Ishikawa (cell line): ENCODE measurements at regions not wholly inside any gene's neighbourhood (a gene's known extent, or its start where the extent isn't known, plus 50 kb on each side); places are given as distances from the start of the nearest gene placed in this dataset.

Experiments
- EP300 ChIP-seq: IDR thresholded peaks from 2 replicates; pipeline ENCODE4 v1.6.1; 2012; ENCODE audit warnings: borderline replicate concordance
- NFIC ChIP-seq: IDR thresholded peaks from 2 replicates; pipeline ENCODE4 v1.6.1; 2012
- REST ChIP-seq: IDR thresholded peaks from 2 replicates; pipeline ENCODE4 v1.6.1; 2012; ENCODE audit warnings: low read depth, mild to moderate bottlenecking
- TAF1 ChIP-seq: IDR thresholded peaks from 2 replicates; pipeline ENCODE4 v1.6.1; 2012; ENCODE audit warnings: low read depth, mild to moderate bottlenecking

- TF ChIP-seq TAF1 (no peak), EP300 (no peak), NFIC (no peak), REST (no peak)
These were observed 571.2 kb downstream of the ZEB2 start for GRCh38 chr2:143948710-143949109.
